Astrocyte (in vitro differentiated cells and primary cell): ENCODE measurements at regions not wholly inside any gene's neighbourhood (a gene's known extent, or its start where the extent isn't known, plus 50 kb on each side); places are given as distances from the start of the nearest gene placed in this dataset.

Experiments
- DNase-seq: peaks from one replicate; pipeline ENCODE4 v3.0.0-alpha.2; 2010; ENCODE audit warnings: low read depth
- FAIRE-seq: peaks from 2 replicates; lab custom pipeline; 2011; peaks lifted over from hg19 to GRCh38; lab: Jason Lieb, UNC
- H2AFZ ChIP-seq: 2 replicates; pipeline ENCODE4 v1.6.0; 2012; ENCODE audit warnings: low read depth, low read length, inconsistent platforms
- H3K27ac ChIP-seq: 2 replicates; pipeline ENCODE4 v1.5.1; 2011; ENCODE audit warnings: low read depth, low read length, inconsistent platforms
- H3K27me3 ChIP-seq: 2 replicates; pipeline ENCODE4 v1.6.0; 2011; ENCODE audit warnings: low read length, inconsistent platforms; ENCODE audit not compliant: insufficient read depth
- H3K36me3 ChIP-seq: 2 replicates; pipeline ENCODE4 v1.5.1; 2011; ENCODE audit warnings: low read length, inconsistent platforms; ENCODE audit not compliant: insufficient read depth
- H3K4me1 ChIP-seq: 2 replicates; pipeline ENCODE4 v1.5.1; 2011; ENCODE audit warnings: low read length, inconsistent platforms; ENCODE audit not compliant: insufficient read depth
- H3K4me2 ChIP-seq: 2 replicates; pipeline ENCODE4 v1.6.0; 2012; ENCODE audit warnings: low read length, inconsistent platforms
- H3K4me3 ChIP-seq: 2 replicates; pipeline ENCODE4 v1.5.1; 2011; ENCODE audit warnings: low read depth, mild to moderate bottlenecking, low read length, inconsistent platforms; ENCODE audit not compliant: insufficient read depth
- H3K79me2 ChIP-seq: 2 replicates; pipeline ENCODE4 v1.6.0; 2012; ENCODE audit warnings: mild to moderate bottlenecking, low read length, inconsistent platforms; ENCODE audit not compliant: insufficient read depth
- H3K9ac ChIP-seq: 2 replicates; pipeline ENCODE4 v1.6.0; 2012; ENCODE audit warnings: mild to moderate bottlenecking, low read length, inconsistent platforms
- H3K9me3 ChIP-seq: 2 replicates; pipeline ENCODE4 v1.5.1; 2012; ENCODE audit warnings: low read depth, mild to moderate bottlenecking, low read length, inconsistent platforms; ENCODE audit not compliant: insufficient read depth
- H4K20me1 ChIP-seq: 2 replicates; pipeline ENCODE4 v1.6.0; 2012; ENCODE audit warnings: low read length, inconsistent platforms; ENCODE audit not compliant: insufficient read depth
- H3K27ac Mint-ChIP-seq: one replicate; pipeline ENCODE4 v1.8.0; 2021; ENCODE audit warnings: mild to moderate bottlenecking, mixed read lengths; ENCODE audit not compliant: unreplicated experiment
- H3K27me3 Mint-ChIP-seq: one replicate; pipeline ENCODE4 v1.8.0; 2021; ENCODE audit warnings: low read depth, mixed read lengths; ENCODE audit not compliant: unreplicated experiment
- H3K36me3 Mint-ChIP-seq: one replicate; pipeline ENCODE4 v1.8.0; 2021; ENCODE audit warnings: low read depth, mixed read lengths; ENCODE audit not compliant: unreplicated experiment
- H3K4me1 Mint-ChIP-seq: one replicate; pipeline ENCODE4 v1.8.0; 2021; ENCODE audit warnings: low read depth, mixed read lengths; ENCODE audit not compliant: unreplicated experiment
- H3K4me3 Mint-ChIP-seq: one replicate; pipeline ENCODE4 v1.8.0; 2021; ENCODE audit warnings: mild to moderate bottlenecking, moderate library complexity, mixed read lengths; ENCODE audit not compliant: unreplicated experiment
- H3K9me3 Mint-ChIP-seq: one replicate; pipeline ENCODE4 v1.8.0; 2021; ENCODE audit warnings: mild to moderate bottlenecking, mixed read lengths; ENCODE audit not compliant: unreplicated experiment
- EZH2 ChIP-seq: IDR thresholded peaks from 2 replicates; pipeline ENCODE4 v1.6.1; 2012; ENCODE audit warnings: mild to moderate bottlenecking, low read length, inconsistent platforms; ENCODE audit not compliant: insufficient read depth
- TF ChIP-seq, protein P1 (sequence below): IDR thresholded peaks from 2 replicates; pipeline ENCODE4 v1.5.1; 2011; ENCODE audit warnings: low read depth, mild to moderate bottlenecking, inconsistent platforms, low read length, moderate library complexity; ENCODE audit not compliant: insufficient read depth

DNA sequence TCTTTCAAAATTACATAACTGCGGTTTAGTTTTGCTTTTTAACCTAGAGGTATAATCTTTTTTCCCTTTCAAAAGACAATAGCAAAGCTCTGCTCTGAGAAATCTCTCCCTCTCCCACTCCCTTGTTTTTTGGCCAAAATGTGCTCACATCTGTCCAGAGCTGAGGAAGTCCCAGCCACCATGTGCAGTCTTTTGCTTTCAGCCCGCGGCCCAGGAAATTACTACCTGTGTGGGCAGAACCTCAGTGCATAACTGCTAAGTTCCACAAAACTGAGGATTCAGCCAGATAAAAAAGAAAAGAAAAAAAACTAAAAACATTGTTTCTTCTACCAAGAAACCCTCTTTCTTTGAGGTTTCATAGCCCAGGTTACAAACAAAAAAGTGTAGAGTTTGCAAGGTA is 115.0 kb upstream of the HGF start:
- Histone ChIP-seq H3K9ac (no peak overlapping the region), H3K4me2 (no peak overlapping the region), H3K9me3 (no peaks in the 10 kb centered on the region), H3K27me3 (no peaks in the 10 kb centered on the region), H3K4me3 (no peak overlapping the region), H3K4me1 (no peaks in the 10 kb centered on the region), H3K27ac (no peak overlapping the region), H3K79me2 (no peaks in the 10 kb centered on the region), H2AFZ (no peak overlapping the region), H3K36me3 (no peaks in the 10 kb centered on the region), H4K20me1 (no peaks in the 10 kb centered on the region)
- no peak for DNase-seq
- no peak overlapping the region for H3K27ac Mint-ChIP-seq
- TF ChIP-seq, protein P1, sequence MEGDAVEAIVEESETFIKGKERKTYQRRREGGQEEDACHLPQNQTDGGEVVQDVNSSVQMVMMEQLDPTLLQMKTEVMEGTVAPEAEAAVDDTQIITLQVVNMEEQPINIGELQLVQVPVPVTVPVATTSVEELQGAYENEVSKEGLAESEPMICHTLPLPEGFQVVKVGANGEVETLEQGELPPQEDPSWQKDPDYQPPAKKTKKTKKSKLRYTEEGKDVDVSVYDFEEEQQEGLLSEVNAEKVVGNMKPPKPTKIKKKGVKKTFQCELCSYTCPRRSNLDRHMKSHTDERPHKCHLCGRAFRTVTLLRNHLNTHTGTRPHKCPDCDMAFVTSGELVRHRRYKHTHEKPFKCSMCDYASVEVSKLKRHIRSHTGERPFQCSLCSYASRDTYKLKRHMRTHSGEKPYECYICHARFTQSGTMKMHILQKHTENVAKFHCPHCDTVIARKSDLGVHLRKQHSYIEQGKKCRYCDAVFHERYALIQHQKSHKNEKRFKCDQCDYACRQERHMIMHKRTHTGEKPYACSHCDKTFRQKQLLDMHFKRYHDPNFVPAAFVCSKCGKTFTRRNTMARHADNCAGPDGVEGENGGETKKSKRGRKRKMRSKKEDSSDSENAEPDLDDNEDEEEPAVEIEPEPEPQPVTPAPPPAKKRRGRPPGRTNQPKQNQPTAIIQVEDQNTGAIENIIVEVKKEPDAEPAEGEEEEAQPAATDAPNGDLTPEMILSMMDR = no peak
- no peak for TF ChIP-seq EZH2
- H3K9me3 Mint-ChIP-seq = no peaks in the 10 kb centered on the region
- H3K4me1 Mint-ChIP-seq = peaks cover 11% of the 10 kb centered on the region
- no peak for FAIRE-seq
- no peak overlapping the region for H3K4me3 Mint-ChIP-seq
- no peaks in the 10 kb centered on the region for H3K36me3 Mint-ChIP-seq
- no peaks in the 10 kb centered on the region for H3K27me3 Mint-ChIP-seq

DNA sequence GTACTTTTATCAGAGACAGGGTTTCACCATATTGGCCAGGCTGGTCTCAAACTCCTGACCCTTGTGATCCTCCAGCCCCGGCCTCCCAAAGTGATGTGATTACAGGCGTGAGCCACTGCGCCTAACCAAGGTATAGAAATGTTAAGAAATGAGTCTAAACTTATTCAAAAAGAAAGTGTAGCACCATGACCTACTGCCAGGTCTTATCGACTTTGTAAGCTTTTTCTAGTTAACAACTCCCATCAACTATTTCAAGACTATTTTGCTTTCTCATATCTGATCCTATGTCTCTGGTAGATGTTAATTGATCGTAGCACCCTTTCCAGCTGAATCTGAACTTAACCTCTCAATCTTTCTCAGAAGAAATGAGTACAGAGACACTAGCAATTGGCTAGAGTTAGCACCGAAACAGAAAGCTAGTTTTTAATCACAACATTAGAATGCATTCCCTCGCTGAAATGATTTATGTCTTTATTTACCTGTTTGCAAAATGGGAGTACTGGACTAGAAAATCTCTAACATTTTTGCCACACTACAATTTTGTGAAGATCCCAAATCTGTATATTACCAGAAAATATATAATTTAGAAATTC is 114.0 kb upstream of the HGF start:
- DNase-seq (no peak), FAIRE-seq (no peak)
- no peak overlapping the region for H3K27ac ChIP-seq
- H3K27me3 Mint-ChIP-seq = no peaks in the 10 kb centered on the region
- H3K27me3 ChIP-seq = no peaks in the 10 kb centered on the region
- H3K9me3 Mint-ChIP-seq = no peaks in the 10 kb centered on the region
- no peaks in the 10 kb centered on the region for H3K4me1 ChIP-seq
- H3K79me2 ChIP-seq = no peaks in the 10 kb centered on the region
- no peaks in the 10 kb centered on the region for H3K36me3 ChIP-seq
- no peak overlapping the region for H3K4me3 Mint-ChIP-seq
- H2AFZ ChIP-seq = no peak overlapping the region
- no peak overlapping the region for H3K9ac ChIP-seq
- H3K4me3 ChIP-seq = no peak overlapping the region
- H4K20me1 ChIP-seq = no peaks in the 10 kb centered on the region
- peaks cover 11% of the 10 kb centered on the region for H3K4me1 Mint-ChIP-seq
- H3K4me2 ChIP-seq = no peak overlapping the region
- no peaks in the 10 kb centered on the region for H3K36me3 Mint-ChIP-seq
- no peak overlapping the region for H3K27ac Mint-ChIP-seq
- no peaks in the 10 kb centered on the region for H3K9me3 ChIP-seq
- no peak for TF ChIP-seq EZH2
- TF ChIP-seq, protein P1 = no peak

DNA sequence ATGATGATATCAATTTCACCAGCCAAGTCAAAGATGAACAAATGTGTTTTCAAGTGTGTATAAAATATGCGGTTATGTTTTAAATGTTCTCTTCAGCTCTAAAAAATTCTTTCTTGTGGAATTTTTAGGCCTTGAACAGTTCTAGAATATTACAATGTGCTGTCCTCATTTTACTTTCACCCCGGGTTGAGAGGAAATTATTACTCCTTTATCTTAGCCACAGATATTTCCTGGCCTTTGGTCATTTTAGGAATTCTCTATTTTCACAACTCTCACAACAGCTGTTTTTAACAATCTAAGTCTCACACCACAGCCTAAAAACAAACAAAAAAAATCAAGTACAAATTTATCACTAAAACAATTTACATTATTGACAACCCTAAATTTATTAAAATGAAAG is 112.2 kb upstream of the HGF start:
- H3K9me3 Mint-ChIP-seq = no peaks in the 10 kb centered on the region
- no peak for TF ChIP-seq EZH2
- TF ChIP-seq, protein P1 = no peak

More for the DNA sequence above, 112.2 kb upstream of the HGF start:
- Histone ChIP-seq H3K36me3 (no peaks in the 10 kb centered on the region), H2AFZ (no peak overlapping the region), H3K9me3 (no peaks in the 10 kb centered on the region), H3K79me2 (no peaks in the 10 kb centered on the region), H4K20me1 (no peaks in the 10 kb centered on the region), H3K9ac (no peak overlapping the region), H3K4me1 (no peaks in the 10 kb centered on the region), H3K27me3 (no peaks in the 10 kb centered on the region), H3K27ac (no peak overlapping the region), H3K4me2 (no peak overlapping the region), H3K4me3 (no peak overlapping the region)
- Mint-ChIP-seq H3K4me1 (peaks cover 10% of the 10 kb centered on the region), H3K4me3 (no peak overlapping the region), H3K27ac (no peak overlapping the region), H3K36me3 (no peaks in the 10 kb centered on the region), H3K27me3 (no peaks in the 10 kb centered on the region)
- FAIRE-seq (no peak), DNase-seq (peak; percentile 47)
